ENCODE measurements at regions not wholly inside any gene's neighbourhood (a gene's known extent, or its start where the extent isn't known, plus 50 kb on each side); places are given as distances from the start of the nearest gene placed in this dataset.

GRCh38 chrX:97995834-97996233 is 1112.1 kb downstream of the RPA4 start:
- H3K27me3 ChIP-seq (ENCODE audit: control insufficient read depth, insufficient read depth, low read length) = no peaks in the 10 kb centered on the region
- H3K36me3 ChIP-seq (ENCODE audit: control insufficient read depth, insufficient read depth, low read length) = no peaks in the 10 kb centered on the region

DNA sequence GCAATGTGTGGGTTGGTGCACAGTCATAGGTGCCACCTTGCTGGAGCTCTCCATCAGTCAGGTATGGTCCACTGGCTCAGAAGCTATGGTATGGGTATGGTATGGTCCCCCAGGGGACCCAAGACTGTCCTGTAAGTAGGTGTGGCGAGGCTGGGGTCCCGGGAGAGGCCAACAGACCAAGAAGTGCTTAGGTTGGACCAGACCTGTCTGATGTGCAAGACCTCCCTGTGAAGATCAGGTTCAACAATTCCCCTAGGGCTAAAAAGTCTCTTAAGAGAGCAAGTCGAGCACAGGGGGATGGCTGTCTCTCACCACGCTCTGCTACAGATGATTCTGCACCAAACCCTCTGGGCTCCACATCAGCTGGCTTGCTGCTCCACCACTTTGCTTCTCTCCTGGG is 1145.0 kb downstream of the RPA4 start:
- no peak overlapping the region for H3K9ac ChIP-seq (ENCODE audit: low read depth, low read length)
- H3K27ac ChIP-seq (ENCODE audit: low read depth, low read length) = no peak overlapping the region
- H3K4me3 ChIP-seq (ENCODE audit: low read depth, low read length) = no peak overlapping the region
- no peaks in the 10 kb centered on the region for H3K36me3 ChIP-seq (ENCODE audit: control insufficient read depth, insufficient read depth, low read length)
- H3K4me1 ChIP-seq (ENCODE audit: control insufficient read depth, insufficient read depth, low read length) = no peaks in the 10 kb centered on the region
- H3K27me3 ChIP-seq (ENCODE audit: control insufficient read depth, insufficient read depth, low read length) = no peaks in the 10 kb centered on the region
- H3K9me3 ChIP-seq (ENCODE audit: control insufficient read depth, insufficient read depth, low read length) = peaks cover 3% of the 10 kb centered on the region

More at GRCh38 chrX:97995834-97996233, 1112.1 kb downstream of the RPA4 start:
- Histone ChIP-seq H3K9me3 (ENCODE audit: control insufficient read depth, insufficient read depth, low read length) (peaks cover 4% of the 10 kb centered on the region; the same call in 1 of the 2 replicates), H3K9ac (ENCODE audit: low read depth, low read length) (no peak overlapping the region), H3K4me1 (ENCODE audit: control insufficient read depth, insufficient read depth, low read length) (no peaks in the 10 kb centered on the region), H3K27ac (ENCODE audit: low read depth, low read length) (no peak overlapping the region), H3K4me3 (ENCODE audit: low read depth, low read length) (no peak overlapping the region)

DNA sequence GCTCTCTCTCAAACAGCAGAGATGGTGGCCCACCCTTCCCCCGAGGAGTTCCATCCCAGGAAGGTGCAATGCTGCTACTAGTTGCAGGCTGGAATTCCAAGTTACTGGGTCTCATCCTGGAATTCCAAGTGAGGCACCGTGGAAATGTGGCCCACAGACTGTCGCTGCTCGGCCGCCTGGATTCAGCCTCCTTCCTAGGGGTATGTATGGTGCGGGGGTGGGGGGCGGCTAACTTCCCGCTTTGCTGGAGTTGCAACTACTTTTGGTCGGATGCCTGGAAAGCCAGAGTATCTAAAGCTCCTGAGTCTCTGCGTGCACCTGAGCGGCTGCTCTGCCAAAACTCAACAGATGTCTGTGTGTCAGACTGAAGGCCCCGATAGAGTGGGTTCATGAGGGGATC is 1146.2 kb downstream of the RPA4 start:
- Histone ChIP-seq H3K9ac (ENCODE audit: low read depth, low read length) (no peak overlapping the region), H3K4me3 (ENCODE audit: low read depth, low read length) (no peak overlapping the region), H3K27me3 (ENCODE audit: control insufficient read depth, insufficient read depth, low read length) (no peaks in the 10 kb centered on the region), H3K9me3 (ENCODE audit: control insufficient read depth, insufficient read depth, low read length) (no peaks in the 10 kb centered on the region; the same call in 1 of the 2 replicates), H3K36me3 (ENCODE audit: control insufficient read depth, insufficient read depth, low read length) (no peaks in the 10 kb centered on the region), H3K27ac (ENCODE audit: low read depth, low read length) (no peak overlapping the region), H3K4me1 (ENCODE audit: control insufficient read depth, insufficient read depth, low read length) (no peaks in the 10 kb centered on the region)

DNA sequence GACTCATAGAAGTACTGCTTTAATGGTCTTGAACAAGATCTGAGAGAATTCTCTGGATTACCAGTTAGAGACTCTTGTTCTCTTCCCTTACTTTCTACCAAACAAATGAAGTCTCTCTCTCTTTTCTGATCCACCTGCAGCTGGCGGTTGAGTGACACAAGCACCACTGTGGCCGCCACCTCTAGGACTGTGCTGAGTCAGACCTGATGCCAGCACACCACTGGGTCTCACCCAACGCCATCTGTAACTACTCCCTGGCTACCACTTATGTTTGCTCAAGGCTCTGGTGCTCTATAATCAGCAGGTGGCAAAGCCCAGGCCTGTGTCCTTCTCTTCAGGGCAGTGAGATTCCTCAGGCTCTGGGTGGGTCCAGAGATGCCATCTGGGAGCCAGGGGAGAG is 1173.5 kb downstream of the RPA4 start:
- no peaks in the 10 kb centered on the region for H3K27me3 ChIP-seq (ENCODE audit: control insufficient read depth, insufficient read depth, low read length)
- no peaks in the 10 kb centered on the region for H3K36me3 ChIP-seq (ENCODE audit: control insufficient read depth, insufficient read depth, low read length)
- no peaks in the 10 kb centered on the region for H3K4me1 ChIP-seq (ENCODE audit: control insufficient read depth, insufficient read depth, low read length)
- H3K9me3 ChIP-seq (ENCODE audit: control insufficient read depth, insufficient read depth, low read length) = no peaks in the 10 kb centered on the region
- no peak overlapping the region for H3K27ac ChIP-seq (ENCODE audit: low read depth, low read length)
- no peak overlapping the region for H3K9ac ChIP-seq (ENCODE audit: low read depth, low read length)
- H3K4me3 ChIP-seq (ENCODE audit: low read depth, low read length) = no peak overlapping the region

DNA sequence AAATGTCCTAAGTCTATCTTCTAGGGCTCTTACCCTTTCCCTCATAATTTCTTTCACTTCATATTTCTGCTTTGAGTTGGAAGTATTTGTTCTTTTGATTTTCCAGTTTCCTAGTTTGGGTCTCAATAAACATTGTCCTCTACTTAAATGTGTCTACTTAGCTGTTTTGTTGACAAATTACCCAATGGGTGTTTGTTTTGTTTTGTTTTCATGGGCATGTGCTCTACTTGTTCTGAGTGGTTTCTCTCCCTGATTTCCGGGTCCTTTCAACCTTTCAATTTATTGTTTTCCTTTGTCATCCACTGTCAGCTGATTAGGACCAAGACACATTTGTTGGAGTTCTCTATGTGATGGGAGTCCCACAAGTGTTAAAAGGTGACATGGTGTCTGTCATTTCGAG is 1181.4 kb downstream of the RPA4 start:
- Histone ChIP-seq H3K27ac (ENCODE audit: low read depth, low read length) (no peak overlapping the region), H3K9ac (ENCODE audit: low read depth, low read length) (no peak overlapping the region), H3K9me3 (ENCODE audit: control insufficient read depth, insufficient read depth, low read length) (no peaks in the 10 kb centered on the region), H3K36me3 (ENCODE audit: control insufficient read depth, insufficient read depth, low read length) (no peaks in the 10 kb centered on the region), H3K4me3 (ENCODE audit: low read depth, low read length) (no peak overlapping the region), H3K4me1 (ENCODE audit: control insufficient read depth, insufficient read depth, low read length) (peaks cover 21% of the 10 kb centered on the region), H3K27me3 (ENCODE audit: control insufficient read depth, insufficient read depth, low read length) (no peaks in the 10 kb centered on the region)

DNA sequence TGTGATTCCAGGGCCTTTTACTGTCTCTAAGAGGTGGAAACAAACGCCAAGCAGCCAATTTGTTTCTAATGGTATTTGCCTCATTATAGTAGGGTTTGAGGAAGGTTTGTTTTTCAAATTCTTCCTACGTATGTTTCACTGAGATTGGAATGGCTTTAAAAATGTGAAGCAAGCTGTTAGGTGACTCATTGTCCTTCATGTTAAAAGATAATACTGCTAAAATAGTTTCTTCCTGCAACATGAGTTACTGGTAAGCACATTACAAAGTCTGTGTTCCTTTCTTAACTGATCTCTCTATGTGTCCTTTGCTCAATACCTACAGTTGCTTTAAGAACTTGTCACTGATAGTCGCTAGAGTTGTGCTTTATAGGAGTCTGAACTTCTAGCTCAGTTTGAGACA is 1183.9 kb downstream of the RPA4 start:
- peaks cover 34% of the 10 kb centered on the region for H3K4me1 ChIP-seq (ENCODE audit: control insufficient read depth, insufficient read depth, low read length)
- H3K9me3 ChIP-seq (ENCODE audit: control insufficient read depth, insufficient read depth, low read length) = no peaks in the 10 kb centered on the region
- no peaks in the 10 kb centered on the region for H3K36me3 ChIP-seq (ENCODE audit: control insufficient read depth, insufficient read depth, low read length)
- H3K27ac ChIP-seq (ENCODE audit: low read depth, low read length) = peak overlapping the region; percentile 26
- H3K27me3 ChIP-seq (ENCODE audit: control insufficient read depth, insufficient read depth, low read length) = no peaks in the 10 kb centered on the region
- no peak overlapping the region for H3K4me3 ChIP-seq (ENCODE audit: low read depth, low read length)
- H3K9ac ChIP-seq (ENCODE audit: low read depth, low read length) = no peak overlapping the region

DNA sequence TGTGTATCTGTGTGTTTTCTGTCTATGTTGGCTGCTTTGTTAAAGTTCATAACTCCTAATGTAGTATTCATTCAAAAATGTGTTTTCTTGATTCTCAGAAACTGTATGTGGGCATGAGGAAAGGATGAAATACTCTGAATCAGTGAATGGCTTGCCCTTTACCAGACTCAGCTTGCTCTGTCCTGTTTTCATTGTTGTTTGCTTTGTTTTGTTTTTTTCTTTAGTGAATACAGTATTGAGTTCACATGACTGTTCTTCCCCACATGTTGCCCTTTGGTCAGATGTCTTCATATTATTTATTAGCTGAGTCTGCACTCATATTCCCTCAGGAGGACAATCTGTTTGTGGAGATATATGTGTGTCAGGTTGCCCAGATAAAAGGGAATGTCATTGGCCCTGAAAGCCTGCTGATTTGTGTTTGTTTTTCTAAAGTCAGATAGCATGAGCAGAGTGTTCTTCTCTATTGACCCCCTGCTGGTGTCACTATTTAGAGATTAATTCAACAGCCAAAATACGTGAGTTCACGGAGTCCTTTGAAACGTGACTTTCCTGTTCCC is 1184.4 kb downstream of the RPA4 start:
- H3K9ac ChIP-seq (ENCODE audit: low read depth, low read length) = no peak overlapping the region
- no peak overlapping the region for H3K4me3 ChIP-seq (ENCODE audit: low read depth, low read length)
- no peaks in the 10 kb centered on the region for H3K9me3 ChIP-seq (ENCODE audit: control insufficient read depth, insufficient read depth, low read length)
- H3K27ac ChIP-seq (ENCODE audit: low read depth, low read length) = peak overlapping the region; percentile 26
- peaks cover 34% of the 10 kb centered on the region for H3K4me1 ChIP-seq (ENCODE audit: control insufficient read depth, insufficient read depth, low read length)
- H3K27me3 ChIP-seq (ENCODE audit: control insufficient read depth, insufficient read depth, low read length) = no peaks in the 10 kb centered on the region
- no peaks in the 10 kb centered on the region for H3K36me3 ChIP-seq (ENCODE audit: control insufficient read depth, insufficient read depth, low read length)

DNA sequence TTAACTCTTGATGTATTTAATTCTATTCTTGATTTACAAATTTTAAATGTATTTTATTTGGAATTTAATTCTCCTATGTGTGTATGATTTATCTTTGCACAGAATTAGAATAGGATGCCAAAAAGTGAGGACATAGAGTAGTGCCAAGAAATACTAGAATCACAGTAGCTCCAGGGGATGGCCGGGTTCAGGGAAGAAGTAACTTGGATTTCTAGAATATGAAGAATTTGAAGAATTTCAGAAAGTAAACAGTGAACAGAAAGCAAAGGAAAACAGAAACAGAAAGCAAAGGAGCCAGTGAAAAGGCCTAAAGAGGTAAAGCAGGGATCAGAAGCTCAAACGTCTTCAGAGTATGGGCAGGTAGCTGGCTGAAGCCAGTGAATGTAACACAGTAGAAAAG is 1187.6 kb downstream of the RPA4 start:
- no peak overlapping the region for H3K27ac ChIP-seq (ENCODE audit: low read depth, low read length)
- H3K4me1 ChIP-seq (ENCODE audit: control insufficient read depth, insufficient read depth, low read length) = peaks cover 34% of the 10 kb centered on the region

GRCh38 chrX:98077440-98077839 is 1193.7 kb downstream of the RPA4 start:
- Histone ChIP-seq H3K4me3 (ENCODE audit: low read depth, low read length) (no peak overlapping the region), H3K9ac (ENCODE audit: low read depth, low read length) (no peak overlapping the region), H3K9me3 (ENCODE audit: control insufficient read depth, insufficient read depth, low read length) (0 out of 2 replicates have a peak, but pooled peaks cover 3% of the 10 kb centered on the region), H3K27ac (ENCODE audit: low read depth, low read length) (no peak overlapping the region), H3K36me3 (ENCODE audit: control insufficient read depth, insufficient read depth, low read length) (no peaks in the 10 kb centered on the region), H3K27me3 (ENCODE audit: control insufficient read depth, insufficient read depth, low read length) (no peaks in the 10 kb centered on the region), H3K4me1 (ENCODE audit: control insufficient read depth, insufficient read depth, low read length) (peaks cover 6% of the 10 kb centered on the region)

More for the DNA sequence above, 1187.6 kb downstream of the RPA4 start:
- Histone ChIP-seq H3K27me3 (ENCODE audit: control insufficient read depth, insufficient read depth, low read length) (no peaks in the 10 kb centered on the region), H3K9ac (ENCODE audit: low read depth, low read length) (no peak overlapping the region), H3K9me3 (ENCODE audit: control insufficient read depth, insufficient read depth, low read length) (no peaks in the 10 kb centered on the region), H3K4me3 (ENCODE audit: low read depth, low read length) (no peak overlapping the region), H3K36me3 (ENCODE audit: control insufficient read depth, insufficient read depth, low read length) (no peaks in the 10 kb centered on the region)

- Histone ChIP-seq H3K4me1 (ENCODE audit: control insufficient read depth, insufficient read depth, low read length) (peaks cover 34% of the 10 kb centered on the region), H3K9ac (ENCODE audit: low read depth, low read length) (no peak overlapping the region), H3K4me3 (ENCODE audit: low read depth, low read length) (no peak overlapping the region), H3K9me3 (ENCODE audit: control insufficient read depth, insufficient read depth, low read length) (no peaks in the 10 kb centered on the region), H3K36me3 (ENCODE audit: control insufficient read depth, insufficient read depth, low read length) (no peaks in the 10 kb centered on the region), H3K27ac (ENCODE audit: low read depth, low read length) (no peak overlapping the region), H3K27me3 (ENCODE audit: control insufficient read depth, insufficient read depth, low read length) (no peaks in the 10 kb centered on the region)
Measured at GRCh38 chrX:98111684-98112083, 1228.0 kb downstream of the RPA4 start.

DNA sequence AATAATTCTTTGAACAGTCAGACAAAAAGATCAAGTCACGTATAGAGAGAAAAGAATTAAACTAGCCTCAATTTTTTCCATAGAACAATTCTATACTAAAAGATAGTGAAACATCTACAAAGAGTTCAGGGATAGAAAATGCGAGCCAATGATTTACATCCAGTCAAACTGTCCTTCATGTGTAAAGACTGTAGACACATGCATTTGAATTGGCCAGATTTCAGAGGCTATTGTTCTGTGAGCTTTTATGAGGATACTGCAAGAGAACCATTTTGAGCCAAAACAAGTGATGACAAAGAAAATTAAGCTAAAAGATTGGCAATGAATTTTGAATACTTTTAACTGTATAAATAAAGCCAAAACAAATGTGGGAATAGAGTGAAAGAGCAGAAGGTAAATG is 1230.3 kb downstream of the RPA4 start:
- H3K9ac ChIP-seq (ENCODE audit: low read depth, low read length) = no peak overlapping the region
- H3K4me3 ChIP-seq (ENCODE audit: low read depth, low read length) = no peak overlapping the region
- H3K27me3 ChIP-seq (ENCODE audit: control insufficient read depth, insufficient read depth, low read length) = no peaks in the 10 kb centered on the region
- no peak overlapping the region for H3K27ac ChIP-seq (ENCODE audit: low read depth, low read length)
- peaks cover 19% of the 10 kb centered on the region for H3K4me1 ChIP-seq (ENCODE audit: control insufficient read depth, insufficient read depth, low read length)
- H3K9me3 ChIP-seq (ENCODE audit: control insufficient read depth, insufficient read depth, low read length) = no peaks in the 10 kb centered on the region
- no peaks in the 10 kb centered on the region for H3K36me3 ChIP-seq (ENCODE audit: control insufficient read depth, insufficient read depth, low read length)
